GM18505 (cell line): ENCODE measurements at regions not wholly inside any gene's neighbourhood (a gene's known extent, or its start where the extent isn't known, plus 50 kb on each side); places are given as distances from the start of the nearest gene placed in this dataset.

Experiments
- ATAC-seq: cut with Tn5 transposase; IDR thresholded peaks from one replicate; pipeline ENCODE4 v1.9.1; 2021; ENCODE audit not compliant: unreplicated experiment
- POLR2A ChIP-seq: IDR thresholded peaks from 4 replicates; pipeline ENCODE4 v1.6.1; 2011; ENCODE audit warnings: borderline replicate concordance; ENCODE audit not compliant: insufficient read depth, insufficient read length; ENCODE audit errors: extremely low read depth

GRCh38 chr5:85096421-85096820 is 711.7 kb upstream of the EDIL3 start:
- TF ChIP-seq POLR2A, result no peak
- no peak for ATAC-seq

- ATAC-seq, result no peak
- TF ChIP-seq POLR2A, result no peak
These were observed 723.8 kb upstream of the EDIL3 start for GRCh38 chr5:85108471-85108870.

- TF ChIP-seq POLR2A, result no peak
- no peak for ATAC-seq
These were observed 724.9 kb upstream of the EDIL3 start for GRCh38 chr5:85109616-85110015.

GRCh38 chr5:85132269-85132668 is 747.6 kb upstream of the EDIL3 start:
- ATAC-seq, result no peak
- TF ChIP-seq POLR2A, result no peak

DNA sequence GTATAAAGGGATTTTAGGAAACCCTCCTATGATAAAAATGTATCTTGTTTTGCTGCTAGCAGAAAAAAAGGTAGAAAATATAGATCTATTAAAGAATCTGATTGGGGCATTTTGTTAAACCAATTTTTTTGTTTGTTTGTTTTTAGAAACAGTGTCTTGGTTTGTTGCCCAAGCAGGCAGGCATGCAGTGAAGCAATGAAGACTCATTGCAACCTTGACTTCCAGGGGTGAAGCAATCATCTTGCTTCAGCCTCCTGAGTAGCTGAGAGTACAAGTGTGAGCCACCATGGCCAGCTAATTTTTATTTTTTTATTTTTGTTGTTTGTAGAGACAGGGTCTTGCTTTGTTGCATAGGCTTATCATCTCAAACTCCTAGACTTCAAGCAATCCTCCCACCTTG is 755.8 kb upstream of the EDIL3 start:
- no peak for TF ChIP-seq POLR2A
- no peak for ATAC-seq

GRCh38 chr5:85143138-85143537 is 758.5 kb upstream of the EDIL3 start:
- TF ChIP-seq POLR2A, result no peak
- no peak for ATAC-seq

- ATAC-seq, result no peak
These were observed 764.0 kb upstream of the EDIL3 start for GRCh38 chr5:85148701-85149100.

DNA sequence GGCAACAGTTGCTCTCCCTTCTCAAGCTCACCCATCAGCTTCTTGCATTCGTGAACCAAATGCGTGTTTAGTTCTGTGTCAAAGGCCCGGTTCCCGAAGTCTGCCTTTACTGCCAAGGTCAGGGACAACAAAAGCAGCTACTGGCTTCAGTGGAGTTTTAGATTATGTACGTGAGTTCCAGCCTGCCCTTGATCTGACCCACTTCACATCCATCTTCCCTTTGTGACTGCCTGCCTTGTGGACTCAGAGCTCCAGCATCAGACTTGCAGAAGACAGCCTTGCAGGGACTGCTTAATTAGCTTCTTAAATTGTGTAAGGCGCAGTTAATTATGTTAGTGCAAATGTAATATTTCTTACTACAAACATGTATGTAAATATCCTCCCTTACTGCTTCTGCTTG is 774.7 kb upstream of the EDIL3 start:
- TF ChIP-seq POLR2A, result no peak
- no peak for ATAC-seq

More at GRCh38 chr5:85148701-85149100, 764.0 kb upstream of the EDIL3 start:
- no peak for TF ChIP-seq POLR2A

DNA sequence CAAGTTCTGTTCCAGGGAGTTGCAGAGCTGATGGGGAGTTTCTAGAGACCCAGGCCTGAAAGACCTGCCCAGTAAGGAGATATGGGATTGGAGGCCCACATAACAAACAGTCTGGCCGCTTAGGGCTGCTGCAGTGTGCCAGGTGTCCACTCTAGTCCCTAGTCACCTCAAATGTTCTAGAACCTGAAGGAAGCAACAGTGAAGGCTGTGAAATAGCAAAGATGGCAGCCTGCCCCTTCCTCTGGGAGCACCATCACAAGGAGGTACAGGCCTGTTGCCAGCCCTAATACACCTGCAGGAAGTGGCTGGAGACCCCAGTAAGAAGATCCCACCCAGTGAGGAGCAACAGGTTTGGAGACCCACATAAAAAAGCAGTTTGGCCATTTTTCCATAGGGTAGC is 783.8 kb upstream of the EDIL3 start:
- no peak for TF ChIP-seq POLR2A
- ATAC-seq, result no peak

- no peak for ATAC-seq
- no peak for TF ChIP-seq POLR2A
These were observed 785.5 kb upstream of the EDIL3 start for GRCh38 chr5:85170183-85170582.

DNA sequence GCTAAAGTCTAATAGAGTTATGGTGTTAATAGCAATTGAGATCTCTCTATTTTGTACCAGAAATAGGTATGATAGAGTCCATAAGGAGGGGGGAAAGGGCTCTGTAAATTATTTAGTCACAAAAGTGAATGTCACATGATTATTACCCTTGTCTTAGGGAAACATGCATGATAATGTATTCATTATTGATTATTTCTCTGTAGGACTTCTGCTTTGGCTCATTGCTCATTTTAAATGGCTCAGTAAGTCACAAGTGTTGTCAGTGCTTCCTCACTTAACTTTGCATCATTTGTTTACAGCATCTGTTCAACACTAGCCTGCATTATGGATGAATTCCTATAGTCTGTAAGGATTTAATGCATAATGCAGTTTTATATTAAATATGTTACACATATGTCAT is 788.8 kb upstream of the EDIL3 start:
- no peak for TF ChIP-seq POLR2A
- ATAC-seq, result no peak

- no peak for TF ChIP-seq POLR2A
- ATAC-seq, result no peak
These were observed 797.7 kb upstream of the EDIL3 start for GRCh38 chr5:85182344-85182743.

GRCh38 chr5:85204289-85204688 is 819.6 kb upstream of the EDIL3 start:
- ATAC-seq, result no peak
- TF ChIP-seq POLR2A, result no peak

DNA sequence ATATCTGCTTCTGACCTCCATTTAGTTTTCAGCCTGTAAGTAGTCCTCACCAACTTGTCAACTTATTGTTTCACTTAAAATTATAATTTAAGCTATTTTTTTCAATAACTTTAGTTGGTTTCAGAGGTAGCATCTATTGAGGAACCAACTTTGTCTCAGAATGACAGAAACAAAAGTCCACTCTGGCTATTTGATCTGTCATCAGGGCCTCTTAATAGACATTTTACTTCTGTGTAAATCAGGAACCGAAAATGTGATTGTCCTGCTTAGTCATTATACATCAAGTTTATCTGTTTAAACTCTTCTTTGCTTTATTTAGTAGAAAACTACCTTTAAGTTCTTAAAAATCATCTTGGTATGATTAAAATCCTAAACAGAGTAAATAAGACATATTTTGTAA is 820.8 kb upstream of the EDIL3 start:
- ATAC-seq, result no peak
- TF ChIP-seq POLR2A, result no peak

DNA sequence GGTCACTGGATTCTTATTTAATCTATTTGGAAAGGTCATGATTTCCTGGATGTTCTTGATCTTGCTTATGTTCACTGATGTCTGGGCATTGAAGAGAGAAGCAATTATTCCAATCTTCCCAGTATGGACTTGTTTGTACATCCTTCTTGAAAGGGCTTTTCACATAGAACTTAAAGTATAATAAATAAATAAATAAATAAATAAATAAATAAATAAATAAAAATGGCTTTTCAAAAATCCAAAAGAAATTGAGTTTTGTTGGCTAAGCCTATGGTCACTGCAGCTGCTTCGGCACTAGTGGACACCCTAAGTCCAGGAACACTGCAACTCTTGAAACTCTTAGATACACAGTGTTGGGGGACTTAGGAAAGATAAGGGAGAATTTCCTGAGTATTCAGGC is 840.7 kb upstream of the EDIL3 start:
- no peak for TF ChIP-seq POLR2A
- no peak for ATAC-seq
